Body of pancreas (tissue), 4 donors: ENCODE measurements at regions not wholly inside any gene's neighbourhood (a gene's known extent, or its start where the extent isn't known, plus 50 kb on each side); places are given as distances from the start of the nearest gene placed in this dataset.

Experiments
- CTCF ChIP-seq, 7 experiments: fragments of 450-650 bp in 4 of 7; fragments of 200-600 bp in 3 of 7; sonication (generic) in 3 of 7; IDR thresholded peaks; one replicate each; pipeline ENCODE4 v1.5.1; 2016 to 2019; ENCODE audit warnings: antibody characterized with exemption in 7 of 7
- POLR2A ChIP-seq, 3 donors: fragments of 450-650 bp; IDR thresholded peaks; one replicate each; pipeline ENCODE4 v1.6.1; 2016; ENCODE audit warnings: antibody characterized with exemption in 3 of 3, mild to moderate bottlenecking in 2 of 3

DNA sequence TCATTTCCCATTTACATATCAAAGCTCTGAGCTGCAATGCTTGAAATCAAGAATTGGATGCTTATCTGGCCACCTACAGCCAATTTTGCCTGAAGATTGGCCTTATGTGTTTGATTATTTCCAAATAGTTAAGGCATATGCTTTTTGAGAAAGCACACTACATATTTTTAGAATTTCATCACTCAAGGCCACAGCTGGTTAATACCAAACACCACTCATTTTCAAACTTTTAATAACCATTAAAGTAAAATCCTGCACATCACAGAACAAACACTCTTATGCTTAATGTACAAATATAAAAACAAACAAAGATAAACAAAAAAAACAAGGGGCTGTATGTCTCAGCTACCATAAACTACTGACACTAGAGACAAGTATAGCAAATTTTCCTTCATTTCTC lies 96.9 kb upstream of the HMGCLL1 start:
- TF ChIP-seq CTCF (IDR thresholded peaks at IDR 0.05) (no peak), POLR2A (IDR thresholded peaks at IDR 0.05) (no peak)
